ENCODE measurements at regions not wholly inside any gene's neighbourhood (a gene's known extent, or its start where the extent isn't known, plus 50 kb on each side); places are given as distances from the start of the nearest gene placed in this dataset.
"Not testable (repeated sequence)": the region's sequence is repeated elsewhere in the genome, so short reads cannot be mapped to it uniquely, and the experiment has no call there.

GRCh38 chr21:31798842-31799704, 67.2 kb upstream of the SCAF4 start:
- H3K27me3 Mint-ChIP-seq (ENCODE audit: low read depth in 2 of 2), result peaks cover 0 to 16% of the 10 kb centered on the region in 2 donors
- no peak for ATAC-seq

GRCh38 chr21:31795992-31796391, 64.1 kb upstream of the SCAF4 start:
- DNase-seq, result no peak
- Mint-ChIP-seq H3K27ac (no peak overlapping the region), H3K4me1 (no peaks in the 10 kb centered on the region), H3K36me3 (no peaks in the 10 kb centered on the region), H3K9me3 (no peaks in the 10 kb centered on the region), H3K4me3 (no peak overlapping the region), H3K27me3 (ENCODE audit: low read depth in 2 of 2) (peaks cover 0 to 12% of the 10 kb centered on the region in 2 donors)
- no peak overlapping the region for H3K4me3 ChIP-seq (ENCODE audit: low read length)
- intact Hi-C loops (cut with micrococcal nuclease), result no loop called here
- no peaks in the 10 kb centered on the region for H3K36me3 ChIP-seq (ENCODE audit: control insufficient read depth, insufficient read depth, low read length)
- H3K27me3 ChIP-seq (ENCODE audit: control insufficient read depth, insufficient read depth, low read length), result no peaks in the 10 kb centered on the region
- no peak for TF ChIP-seq CTCF (IDR thresholded peaks at IDR 0.05)
- no peak overlapping the region for H3K27ac ChIP-seq (ENCODE audit: low read length)
- WGBS (ENCODE audit: insufficient coverage), result 72% methylated on average over 3 of the region's 3 CpGs
- ATAC-seq, result no peak
- no peaks in the 10 kb centered on the region for H3K9me3 ChIP-seq (ENCODE audit: control insufficient read depth, insufficient read depth, low read length)
- H3K4me1 ChIP-seq (ENCODE audit: control insufficient read depth, insufficient read depth, low read length), result no peaks in the 10 kb centered on the region

More at GRCh38 chr21:31798842-31799704, 67.2 kb upstream of the SCAF4 start:
- no peak overlapping the region for H3K27ac ChIP-seq (ENCODE audit: low read length)
- Mint-ChIP-seq H3K9me3 (no peaks in the 10 kb centered on the region), H3K4me1 (no peaks in the 10 kb centered on the region), H3K27ac (no peak overlapping the region), H3K36me3 (no peaks in the 10 kb centered on the region), H3K4me3 (no peak overlapping the region)
- 89% methylated on average over 15 of the region's 15 CpGs for WGBS (ENCODE audit: insufficient coverage)
- no peaks in the 10 kb centered on the region for H3K4me1 ChIP-seq (ENCODE audit: control insufficient read depth, insufficient read depth, low read length)
- TF ChIP-seq CTCF (IDR thresholded peaks at IDR 0.05), result no peak
- H3K9me3 ChIP-seq (ENCODE audit: control insufficient read depth, insufficient read depth, low read length), result no peaks in the 10 kb centered on the region
- no peaks in the 10 kb centered on the region for H3K27me3 ChIP-seq (ENCODE audit: control insufficient read depth, insufficient read depth, low read length)
- H3K36me3 ChIP-seq (ENCODE audit: control insufficient read depth, insufficient read depth, low read length), result no peaks in the 10 kb centered on the region
- DNase-seq, result no peak
- H3K4me3 ChIP-seq (ENCODE audit: low read length), result no peak overlapping the region
- intact Hi-C loops (cut with micrococcal nuclease), result no loop called here

GRCh38 chr21:31790420-31790819, 58.5 kb upstream of the SCAF4 start:
- not testable (repeated sequence) for H3K4me3 Mint-ChIP-seq

GRCh38 chr21:31788581-31788980, 56.7 kb upstream of the SCAF4 start:
- Mint-ChIP-seq H3K9me3 (peaks cover 3 to 5% of the 10 kb centered on the region in 2 donors), H3K36me3 (no peaks in the 10 kb centered on the region), H3K27me3 (ENCODE audit: low read depth in 2 of 2) (peaks cover 0 to 6% of the 10 kb centered on the region in 2 donors), H3K4me1 (peaks cover 9% of the 10 kb centered on the region in 2 donors), H3K27ac (no peak overlapping the region), H3K4me3 (no peak overlapping the region)
- Histone ChIP-seq H3K4me1 (ENCODE audit: control insufficient read depth, insufficient read depth, low read length) (no peaks in the 10 kb centered on the region), H3K36me3 (ENCODE audit: control insufficient read depth, insufficient read depth, low read length) (no peaks in the 10 kb centered on the region), H3K9me3 (ENCODE audit: control insufficient read depth, insufficient read depth, low read length) (no peaks in the 10 kb centered on the region), H3K4me3 (ENCODE audit: low read length) (no peak overlapping the region), H3K27me3 (ENCODE audit: control insufficient read depth, insufficient read depth, low read length) (no peaks in the 10 kb centered on the region), H3K27ac (ENCODE audit: low read length) (no peak overlapping the region)
- intact Hi-C loops (cut with micrococcal nuclease), result no loop called here
- ATAC-seq (no peak), DNase-seq (no peak)
- 100% methylated on average over 2 of the region's 4 CpGs for WGBS (ENCODE audit: insufficient coverage)
- TF ChIP-seq CTCF (IDR thresholded peaks at IDR 0.05), result no peak

More at GRCh38 chr21:31790420-31790819, 58.5 kb upstream of the SCAF4 start:
- DNase-seq; H3K4me3 ChIP-seq (ENCODE audit: low read length); H3K9me3 ChIP-seq (ENCODE audit: control insufficient read depth, insufficient read depth, low read length); H3K27ac ChIP-seq (ENCODE audit: low read length); H3K36me3 ChIP-seq (ENCODE audit: control insufficient read depth, insufficient read depth, low read length); H3K36me3 Mint-ChIP-seq; H3K4me1 ChIP-seq (ENCODE audit: control insufficient read depth, insufficient read depth, low read length); ATAC-seq; H3K27me3 Mint-ChIP-seq (ENCODE audit: low read depth in 2 of 2); intact Hi-C loops (cut with micrococcal nuclease); H3K9me3 Mint-ChIP-seq; H3K27me3 ChIP-seq (ENCODE audit: control insufficient read depth, insufficient read depth, low read length); H3K27ac Mint-ChIP-seq; H3K4me1 Mint-ChIP-seq: not testable (repeated sequence)
- 97% methylated on average over 3 of the region's 5 CpGs for WGBS (ENCODE audit: insufficient coverage)

GRCh38 chr21:31787691-31788090, 55.8 kb upstream of the SCAF4 start:
- WGBS (ENCODE audit: insufficient coverage), result 59% methylated on average over 7 of the region's 7 CpGs
- H3K4me3 ChIP-seq (ENCODE audit: low read length); ATAC-seq; H3K36me3 ChIP-seq (ENCODE audit: control insufficient read depth, insufficient read depth, low read length); H3K4me3 Mint-ChIP-seq; H3K4me1 Mint-ChIP-seq; DNase-seq; H3K27ac ChIP-seq (ENCODE audit: low read length); H3K27me3 Mint-ChIP-seq (ENCODE audit: low read depth in 2 of 2); H3K9me3 ChIP-seq (ENCODE audit: control insufficient read depth, insufficient read depth, low read length); intact Hi-C loops (cut with micrococcal nuclease); H3K4me1 ChIP-seq (ENCODE audit: control insufficient read depth, insufficient read depth, low read length); H3K36me3 Mint-ChIP-seq; H3K9me3 Mint-ChIP-seq; H3K27me3 ChIP-seq (ENCODE audit: control insufficient read depth, insufficient read depth, low read length); H3K27ac Mint-ChIP-seq: not testable (repeated sequence)

All from natural killer cell (primary cell).